ENCODE measurements at regions not wholly inside any gene's neighbourhood (a gene's known extent, or its start where the extent isn't known, plus 50 kb on each side); places are given as distances from the start of the nearest gene placed in this dataset.

DNA sequence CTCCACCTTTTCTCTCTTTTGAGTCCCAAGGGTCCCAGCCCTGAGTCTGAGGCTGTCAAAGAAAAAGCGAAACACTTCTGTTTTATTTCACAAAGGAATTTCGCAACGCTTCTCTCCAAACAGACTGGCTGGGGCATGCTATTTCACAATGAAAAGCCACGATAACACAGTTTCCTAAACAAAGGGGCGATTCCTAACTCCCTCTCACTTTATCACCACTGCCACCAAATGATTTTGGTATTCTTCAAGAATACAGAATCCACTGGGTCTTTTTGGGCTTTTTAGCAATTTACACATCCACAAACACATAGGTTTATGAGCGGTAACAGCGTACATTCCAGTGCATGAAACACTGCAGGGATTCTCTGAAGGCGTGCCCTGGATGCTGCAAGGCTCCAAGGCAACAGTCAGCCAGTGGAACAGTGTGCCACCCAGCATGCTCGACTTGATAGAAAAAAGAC is 161.2 kb downstream of the DAD1 start:
- intact Hi-C loops (cut with DNase I): no loop called here
- ATAC-seq: peak; percentile 93
- no peak for DNase-seq (ENCODE audit: low spot score)

GRCh38 chr14:22426711-22427110 is 162.3 kb downstream of the DAD1 start:
- DNase-seq (ENCODE audit: low spot score) (no peak), ATAC-seq (no peak)
- intact Hi-C loops (cut with DNase I): no loop called here

DNA sequence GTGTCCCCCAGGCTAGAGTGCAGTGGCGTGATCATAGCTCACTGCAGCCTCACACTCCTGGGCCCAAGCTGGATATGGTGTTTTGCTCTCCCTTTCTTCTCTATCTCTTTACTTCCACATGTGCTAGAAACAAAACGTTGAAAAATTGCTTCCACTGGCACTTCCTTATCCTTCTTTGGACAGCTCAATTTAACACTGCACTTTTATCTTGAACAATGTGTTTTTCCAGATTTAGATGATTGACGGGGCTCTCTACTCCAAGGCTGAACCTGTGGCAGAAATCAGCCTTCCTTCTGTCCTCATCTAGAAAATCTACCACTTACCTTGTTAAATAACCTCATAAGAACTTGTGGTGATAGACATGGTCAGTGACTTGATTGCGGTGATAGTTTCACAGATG is 165.1 kb downstream of the DAD1 start:
- DNase-seq (ENCODE audit: low spot score) (no peak), ATAC-seq (no peak)
- intact Hi-C loops (cut with DNase I): no loop called here

DNA sequence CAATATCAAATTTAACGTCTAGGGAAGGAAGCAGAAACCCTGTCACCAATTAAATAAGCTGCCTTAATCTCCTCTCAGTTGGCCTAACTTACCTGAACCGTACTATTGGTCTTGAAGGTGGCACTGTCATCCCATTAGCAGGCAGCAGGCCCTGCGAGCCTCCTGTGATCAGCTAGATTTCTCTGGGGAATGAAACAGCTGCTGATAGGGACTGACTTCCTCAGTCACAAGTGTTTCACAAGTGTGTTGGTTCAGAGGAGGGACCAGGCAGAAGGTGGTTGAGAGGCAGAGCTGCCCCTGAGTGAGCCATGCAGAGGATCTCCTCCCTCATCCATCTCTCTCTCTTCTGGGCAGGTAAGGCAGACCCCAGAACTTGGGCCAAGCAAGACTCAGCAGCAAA is 166.8 kb downstream of the DAD1 start:
- intact Hi-C loops (cut with DNase I): no loop called here
- ATAC-seq: no peak
- no peak for DNase-seq (ENCODE audit: low spot score)

DNA sequence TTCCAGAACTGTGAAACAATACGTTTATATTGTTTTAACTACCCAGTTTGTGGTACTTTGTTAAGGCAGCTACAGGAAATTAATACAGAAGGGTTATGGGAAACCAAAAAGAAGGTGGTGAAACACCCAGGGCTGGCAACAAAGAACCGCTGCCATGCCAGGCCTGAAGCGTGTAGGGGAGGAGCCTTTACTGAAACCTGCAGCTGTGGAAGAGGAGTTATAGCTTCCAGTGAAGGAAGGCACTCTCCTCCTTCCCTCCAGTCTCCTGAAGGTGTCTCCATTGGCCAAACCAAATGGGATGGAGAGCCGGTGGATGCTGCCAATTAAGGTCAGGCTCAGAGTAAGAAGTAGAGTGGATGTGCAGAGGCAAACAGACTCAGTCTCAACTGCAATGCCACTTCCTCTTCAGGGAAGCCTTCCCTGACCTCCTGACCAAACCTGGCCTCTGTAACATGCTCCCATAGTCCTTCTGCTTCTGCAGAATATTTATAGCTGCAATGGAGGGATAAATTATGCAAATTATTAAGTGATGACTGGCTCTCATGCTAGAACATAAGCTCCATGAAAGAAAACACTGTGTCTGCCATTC is 168.3 kb downstream of the DAD1 start:
- ATAC-seq: peak; percentile 55
- intact Hi-C loops (cut with DNase I): loop anchor here (1.0 kb wide), 1 partner anchor 16 kb away; no protein-coding TSS in a partner anchor
- no peak for DNase-seq (ENCODE audit: low spot score)

GRCh38 chr14:22419620-22420019 is 169.4 kb downstream of the DAD1 start:
- ATAC-seq (no peak), DNase-seq (ENCODE audit: low spot score) (no peak)
- intact Hi-C loops (cut with DNase I): loop anchor here (1.0 kb wide), 1 partner anchor 17 kb away; no protein-coding TSS in a partner anchor

GRCh38 chr14:22418631-22419030 is 170.4 kb downstream of the DAD1 start:
- no peak for ATAC-seq
- intact Hi-C loops (cut with DNase I): no loop called here
- no peak for DNase-seq (ENCODE audit: low spot score)

- ATAC-seq: no peak
- no peak for DNase-seq (ENCODE audit: low spot score)
These were observed 171.1 kb downstream of the DAD1 start for GRCh38 chr14:22417914-22418313.

DNA sequence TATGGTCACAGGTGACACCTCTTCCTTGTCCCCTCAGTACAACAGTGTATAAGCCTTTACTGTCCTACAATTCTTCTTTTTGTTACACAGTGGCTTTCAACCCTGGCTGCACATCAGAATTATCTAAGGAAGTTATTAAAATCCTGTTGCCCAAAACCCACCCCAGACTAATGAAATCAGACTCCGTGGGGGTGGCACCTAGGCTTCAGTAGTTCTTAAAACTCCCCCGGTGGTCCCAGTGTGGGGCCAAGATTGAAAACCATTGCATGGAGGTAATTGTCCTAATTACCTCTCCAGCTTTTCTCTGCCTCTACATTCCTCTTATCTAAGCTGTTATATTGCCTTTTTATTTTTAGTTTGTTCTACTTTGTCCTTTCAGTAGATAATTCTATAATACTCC is 172.8 kb downstream of the DAD1 start:
- no peak for DNase-seq (ENCODE audit: low spot score)
- no peak for ATAC-seq
- intact Hi-C loops (cut with DNase I): no loop called here

More at GRCh38 chr14:22417914-22418313, 171.1 kb downstream of the DAD1 start:
- intact Hi-C loops (cut with DNase I): no loop called here

GRCh38 chr14:22415605-22415959 is 173.4 kb downstream of the DAD1 start:
- intact Hi-C loops (cut with DNase I): no loop called here
- DNase-seq (ENCODE audit: low spot score) (no peak), ATAC-seq (no peak)

DNA sequence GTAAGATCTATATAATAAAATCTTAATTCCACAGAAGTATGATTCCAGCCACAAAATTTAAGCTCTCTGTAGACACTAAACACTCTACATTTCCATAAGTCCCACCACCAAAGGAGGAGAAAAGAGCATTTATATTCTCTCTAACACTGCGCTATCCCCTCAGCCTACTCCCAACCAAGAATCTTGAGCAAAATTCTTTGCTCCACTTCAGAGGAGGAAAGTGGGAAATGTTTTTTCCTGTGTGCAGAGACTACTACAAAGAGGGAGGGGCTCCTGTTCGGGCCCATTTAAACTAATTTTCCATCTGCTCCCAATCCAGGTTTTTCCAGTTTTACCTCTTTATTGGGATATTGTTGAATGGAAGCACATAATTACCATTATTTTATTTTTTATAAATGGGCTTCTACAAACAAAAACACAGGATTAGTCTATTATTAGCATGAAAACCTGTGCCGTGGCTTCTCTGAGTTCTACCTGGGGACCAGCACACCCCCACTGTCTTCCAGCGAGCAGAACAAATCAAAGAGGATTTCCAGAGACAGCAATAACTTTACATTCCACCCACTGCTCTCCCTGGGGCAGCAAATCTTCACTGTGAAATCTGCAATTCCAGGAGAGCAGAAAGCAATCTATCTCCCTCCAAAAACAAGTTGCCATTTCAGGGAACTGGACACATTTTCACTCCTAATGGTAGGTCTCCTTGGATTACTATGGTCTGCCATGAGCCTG is 174.0 kb downstream of the DAD1 start:
- DNase-seq (ENCODE audit: low spot score) (no peak), ATAC-seq (no peak)
- intact Hi-C loops (cut with DNase I): no loop called here

DNA sequence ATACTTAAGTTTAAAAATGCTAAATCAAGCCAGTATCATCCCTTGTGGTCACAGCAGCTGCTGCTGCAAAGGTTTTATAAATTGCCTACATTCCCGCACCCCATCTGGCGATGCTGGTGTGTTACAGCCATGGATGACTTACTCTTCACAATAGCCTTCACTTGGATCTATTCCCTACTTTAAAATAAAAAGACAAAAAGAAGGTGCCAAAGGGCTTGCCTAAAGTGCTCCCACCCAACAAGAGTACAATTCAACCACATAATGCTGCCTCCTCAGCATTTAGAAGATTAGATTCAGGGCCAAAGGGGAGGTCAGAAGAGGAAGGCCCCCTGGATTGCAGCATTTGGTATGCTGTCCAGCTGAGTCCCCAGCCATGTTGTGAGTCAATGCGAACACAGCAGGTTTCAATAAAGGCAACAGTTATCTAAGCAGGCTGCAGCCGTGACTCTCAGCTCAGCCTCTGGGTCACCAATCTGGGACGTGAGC is 176.1 kb downstream of the DAD1 start:
- intact Hi-C loops (cut with DNase I): no loop called here
- peak; percentile 69 for ATAC-seq

GRCh38 chr14:22411398-22412055 is 177.5 kb downstream of the DAD1 start:
- intact Hi-C loops (cut with DNase I): no loop called here
- DNase-seq (ENCODE audit: low spot score) (no peak), ATAC-seq (no peak)

More for the DNA sequence above, 176.1 kb downstream of the DAD1 start:
- DNase-seq (ENCODE audit: low spot score): no peak

GRCh38 chr14:22410497-22410896 is 178.5 kb downstream of the DAD1 start:
- ATAC-seq (no peak), DNase-seq (ENCODE audit: low spot score) (no peak)
- intact Hi-C loops (cut with DNase I): no loop called here

GRCh38 chr14:22409006-22409405 is 180.0 kb downstream of the DAD1 start:
- ATAC-seq: no peak
- no peak for DNase-seq (ENCODE audit: low spot score)
- intact Hi-C loops (cut with DNase I): no loop called here

- ATAC-seq (no peak), DNase-seq (ENCODE audit: low spot score) (no peak)
- intact Hi-C loops (cut with DNase I): no loop called here
These were observed 180.5 kb downstream of the DAD1 start for GRCh38 chr14:22408547-22408946.

DNA sequence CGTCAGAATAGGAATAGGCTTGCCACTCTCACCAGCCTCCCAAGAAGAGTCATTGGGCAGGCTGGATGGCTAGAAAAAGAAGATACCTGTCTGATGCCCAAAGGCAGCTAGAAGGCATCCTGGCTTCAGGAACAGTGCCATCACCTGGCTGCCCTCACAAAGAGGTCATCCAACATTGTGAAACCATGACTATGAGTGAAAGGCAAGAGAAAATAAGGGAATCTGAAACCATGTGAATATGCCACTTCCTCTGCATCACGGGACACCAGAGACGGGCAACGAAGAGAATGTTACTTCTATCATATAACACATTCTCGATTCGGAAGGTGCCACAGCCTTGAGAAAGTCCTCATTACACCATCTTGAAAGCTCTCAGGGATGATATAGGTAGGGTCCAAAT is 182.0 kb downstream of the DAD1 start:
- intact Hi-C loops (cut with DNase I): no loop called here
- no peak for DNase-seq (ENCODE audit: low spot score)
- no peak for ATAC-seq

- intact Hi-C loops (cut with DNase I): no loop called here
- ATAC-seq (no peak), DNase-seq (ENCODE audit: low spot score) (no peak)
These were observed 183.8 kb downstream of the DAD1 start for GRCh38 chr14:22405201-22405600.

GRCh38 chr14:22403296-22403695 is 185.7 kb downstream of the DAD1 start:
- ATAC-seq: peak; percentile 24
- no peak for DNase-seq (ENCODE audit: low spot score)
- intact Hi-C loops (cut with DNase I): no loop called here

GRCh38 chr14:22400655-22401259 is 188.3 kb downstream of the DAD1 start:
- ATAC-seq (peak; percentile 63), DNase-seq (ENCODE audit: low spot score) (no peak)
- intact Hi-C loops (cut with DNase I): no loop called here
